Uterus (tissue), 3 donors: ENCODE measurements at regions not wholly inside any gene's neighbourhood (a gene's known extent, or its start where the extent isn't known, plus 50 kb on each side); places are given as distances from the start of the nearest gene placed in this dataset.

Source experiments
- DNase-seq, 2 donors: peaks; one replicate each; pipeline ENCODE4 v3.0.0-alpha.2; 2019 to 2020
- H3K27ac ChIP-seq, 2 donors: fragments of 200-600 bp; sonication (generic); 1 replicate in 1 of 2; 2 replicates in 1 of 2; pipeline ENCODE4 v1.5.1; 2016 to 2018
- H3K27me3 ChIP-seq, 2 donors: fragments of 200-600 bp; sonication (generic); one replicate each; pipeline ENCODE4 v1.5.1; 2018 to 2019; ENCODE audit warnings: control low read depth in 1 of 2
- H3K36me3 ChIP-seq, 2 donors: fragments of 200-600 bp; sonication (generic); one replicate each; pipeline ENCODE4 v1.5.1; 2019; ENCODE audit warnings: control low read depth in 1 of 2
- H3K4me1 ChIP-seq, 2 donors: fragments of 200-600 bp; sonication (generic); one replicate each; pipeline ENCODE4 v1.5.1; 2018 to 2019; ENCODE audit warnings: control low read depth in 1 of 2
- H3K4me3 ChIP-seq, 2 donors: fragments of 200-600 bp; sonication (generic); 1 replicate in 1 of 2; 2 replicates in 1 of 2; pipeline ENCODE4 v1.5.1; 2018 to 2019; ENCODE audit warnings: mild to moderate bottlenecking in 1 of 2
- H3K9me3 ChIP-seq, 2 donors: fragments of 200-600 bp; sonication (generic); one replicate each; pipeline ENCODE4 v1.5.1; 2019; ENCODE audit warnings: control low read depth in 1 of 2
- CTCF ChIP-seq, 4 experiments: fragments of 200-600 bp in 2 of 4; fragments of 450-650 bp in 2 of 4; sonication (generic) in 2 of 4; IDR thresholded peaks; one replicate each; pipeline ENCODE4 v1.5.1; 2016 to 2019; ENCODE audit warnings: antibody characterized with exemption in 4 of 4, mild to moderate bottlenecking in 2 of 4, moderate library complexity in 1 of 4
- POLR2A ChIP-seq, 2 donors: fragments of 450-650 bp; IDR thresholded peaks; one replicate each; pipeline ENCODE4 v1.6.1; 2016; ENCODE audit warnings: antibody characterized with exemption in 2 of 2, mild to moderate bottlenecking in 1 of 2, moderate library complexity in 1 of 2
- intact Hi-C: fragments of 100-400 bp; cut with DNase I; formaldehyde crosslinking; loops from one replicate; pipeline ENCODE4 v1.15.1; 2023; ENCODE audit warnings: low total_unique reads
- donor health status: DM: yes; HTN: yes; CAD: no.

- TF ChIP-seq CTCF (IDR thresholded peaks at IDR 0.05): no peak
- no peak for TF ChIP-seq POLR2A (IDR thresholded peaks at IDR 0.05)
- intact Hi-C loops: no loop called here
Observed at GRCh38 chr1:58209575-58209974, 337.0 kb downstream of the OMA1 start.

GRCh38 chr1:58206749-58207148, 339.8 kb downstream of the OMA1 start:
- H3K4me1 ChIP-seq: no peaks in the 10 kb centered on the region
- no peaks in the 10 kb centered on the region for H3K36me3 ChIP-seq
- intact Hi-C loops: no loop called here
- TF ChIP-seq POLR2A (IDR thresholded peaks at IDR 0.05) (no peak), CTCF (IDR thresholded peaks at IDR 0.05) (no peak)
- no peak overlapping the region for H3K27ac ChIP-seq
- no peak for DNase-seq
- no peaks in the 10 kb centered on the region for H3K9me3 ChIP-seq
- H3K4me3 ChIP-seq: no peak overlapping the region
- no peaks in the 10 kb centered on the region for H3K27me3 ChIP-seq

More at GRCh38 chr1:58209575-58209974, 337.0 kb downstream of the OMA1 start:
- Histone ChIP-seq H3K4me1 (no peaks in the 10 kb centered on the region), H3K27me3 (no peaks in the 10 kb centered on the region), H3K9me3 (no peaks in the 10 kb centered on the region), H3K4me3 (no peak overlapping the region), H3K27ac (no peak overlapping the region), H3K36me3 (no peaks in the 10 kb centered on the region)
- no peak for DNase-seq

GRCh38 chr1:58204284-58204683, 342.2 kb downstream of the OMA1 start:
- Histone ChIP-seq H3K9me3 (no peaks in the 10 kb centered on the region), H3K27ac (no peak overlapping the region), H3K4me3 (no peak overlapping the region), H3K4me1 (no peaks in the 10 kb centered on the region), H3K36me3 (no peaks in the 10 kb centered on the region), H3K27me3 (no peaks in the 10 kb centered on the region)
- TF ChIP-seq CTCF (IDR thresholded peaks at IDR 0.05) (no peak), POLR2A (IDR thresholded peaks at IDR 0.05) (no peak)
- no peak for DNase-seq
- intact Hi-C loops: no loop called here

GRCh38 chr1:58201492-58202106, 344.9 kb downstream of the OMA1 start:
- Histone ChIP-seq H3K4me1 (no peaks in the 10 kb centered on the region), H3K27me3 (no peaks in the 10 kb centered on the region), H3K4me3 (no peak overlapping the region), H3K9me3 (no peaks in the 10 kb centered on the region), H3K27ac (no peak overlapping the region), H3K36me3 (no peaks in the 10 kb centered on the region)
- no peak for DNase-seq
- TF ChIP-seq POLR2A (IDR thresholded peaks at IDR 0.05): no peak
- no peak for TF ChIP-seq CTCF (IDR thresholded peaks at IDR 0.05)
- intact Hi-C loops: no loop called here

GRCh38 chr1:58200437-58200836, 346.1 kb downstream of the OMA1 start:
- H3K27me3 ChIP-seq: no peaks in the 10 kb centered on the region
- no peak overlapping the region for H3K4me3 ChIP-seq
- no peaks in the 10 kb centered on the region for H3K4me1 ChIP-seq
- H3K27ac ChIP-seq: no peak overlapping the region
- intact Hi-C loops: no loop called here
- no peak for DNase-seq
- TF ChIP-seq POLR2A (IDR thresholded peaks at IDR 0.05) (no peak), CTCF (IDR thresholded peaks at IDR 0.05) (no peak)
- no peaks in the 10 kb centered on the region for H3K36me3 ChIP-seq
- no peaks in the 10 kb centered on the region for H3K9me3 ChIP-seq
